GM21381 (cell line): ENCODE measurements at regions not wholly inside any gene's neighbourhood (a gene's known extent, or its start where the extent isn't known, plus 50 kb on each side); places are given as distances from the start of the nearest gene placed in this dataset.
A peak's percentile ranks its signal among the peaks of the same experiment; 100 is the strongest.

Experiments
- ATAC-seq: cut with Tn5 transposase; IDR thresholded peaks from one replicate; pipeline ENCODE4 v1.9.1; 2021; ENCODE audit warnings: mild to moderate bottlenecking, moderate library complexity; ENCODE audit not compliant: unreplicated experiment

GRCh38 chr18:24926649-24927048 is 425.3 kb downstream of the ZNF521 start:
- no peak for ATAC-seq

GRCh38 chr18:24928301-24928878 is 423.6 kb downstream of the ZNF521 start:
- ATAC-seq, result no peak

- no peak for ATAC-seq
These were observed 421.5 kb downstream of the ZNF521 start for GRCh38 chr18:24930478-24930877.

- ATAC-seq, result no peak
These were observed 421.0 kb downstream of the ZNF521 start for GRCh38 chr18:24930971-24931370.

GRCh38 chr18:24933345-24933744 is 418.6 kb downstream of the ZNF521 start:
- ATAC-seq, result no peak

GRCh38 chr18:24934258-24934932 is 417.6 kb downstream of the ZNF521 start:
- ATAC-seq, result no peak

GRCh38 chr18:24935008-24935407 is 417.0 kb downstream of the ZNF521 start:
- ATAC-seq, result no peak

- ATAC-seq, result no peak
These were observed 416.1 kb downstream of the ZNF521 start for GRCh38 chr18:24935896-24936295.

GRCh38 chr18:24936691-24937090 is 415.3 kb downstream of the ZNF521 start:
- no peak for ATAC-seq

GRCh38 chr18:24937639-24938275 is 414.2 kb downstream of the ZNF521 start:
- ATAC-seq, result no peak

GRCh38 chr18:24940416-24940815 is 411.6 kb downstream of the ZNF521 start:
- ATAC-seq, result no peak

- ATAC-seq, result no peak
These were observed 410.6 kb downstream of the ZNF521 start for GRCh38 chr18:24941174-24941951.

- ATAC-seq, result no peak
These were observed 409.8 kb downstream of the ZNF521 start for GRCh38 chr18:24942144-24942543.

- ATAC-seq, result no peak
These were observed 404.3 kb downstream of the ZNF521 start for GRCh38 chr18:24947521-24948305.

- ATAC-seq, result no peak
These were observed 402.1 kb downstream of the ZNF521 start for GRCh38 chr18:24949908-24950307.

- no peak for ATAC-seq
These were observed 397.6 kb downstream of the ZNF521 start for GRCh38 chr18:24954341-24954740.

- no peak for ATAC-seq
These were observed 394.0 kb downstream of the ZNF521 start for GRCh38 chr18:24958001-24958400.

GRCh38 chr18:24959051-24959476 is 392.9 kb downstream of the ZNF521 start:
- no peak for ATAC-seq

- ATAC-seq, result peak; percentile 77
These were observed 387.8 kb downstream of the ZNF521 start for GRCh38 chr18:24964216-24964615.

- ATAC-seq, result no peak
These were observed 383.7 kb downstream of the ZNF521 start for GRCh38 chr18:24968238-24968775.
